ENCODE measurements at regions not wholly inside any gene's neighbourhood (a gene's known extent, or its start where the extent isn't known, plus 50 kb on each side); places are given as distances from the start of the nearest gene placed in this dataset.

GRCh38 chr20:61126369-61127195 lies 125.5 kb upstream of the CDH4 start (continued):
- no peak for TF ChIP-seq ELK1 (IDR thresholded peaks at IDR 0.05; ENCODE audit: borderline replicate concordance, low read depth, low read length)
